ENCODE measurements at regions not wholly inside any gene's neighbourhood (a gene's known extent, or its start where the extent isn't known, plus 50 kb on each side); places are given as distances from the start of the nearest gene placed in this dataset.
"Not testable (repeated sequence)": the region's sequence is repeated elsewhere in the genome, so short reads cannot be mapped to it uniquely, and the experiment has no call there.

DNA sequence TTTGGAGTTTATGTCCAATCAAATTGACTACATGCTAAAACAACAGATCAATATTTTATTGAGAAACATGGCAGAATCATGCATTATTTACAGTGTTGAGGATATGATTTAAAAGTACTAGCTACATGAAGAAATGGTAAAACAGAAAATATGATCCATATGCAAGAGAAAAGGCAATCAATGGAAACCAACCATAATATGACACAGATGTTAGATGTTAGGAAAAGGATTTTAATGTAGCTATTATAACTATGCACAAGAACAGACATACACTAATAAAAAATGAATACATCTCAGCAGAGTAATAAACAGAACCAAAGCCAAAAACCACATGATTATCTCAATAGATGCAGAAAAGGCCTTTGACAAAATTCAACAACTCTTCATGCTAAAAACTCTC, 166.2 kb upstream of the CACNA2D1 start:
- Mint-ChIP-seq H3K36me3 (ENCODE audit: insufficient read depth) (no peaks in the 10 kb centered on the region), H3K4me1 (ENCODE audit: low read depth) (no peaks in the 10 kb centered on the region), H3K9me3 (peaks cover 5% of the 10 kb centered on the region), H3K4me3 (no peak overlapping the region), H3K27me3 (ENCODE audit: low read depth) (no peaks in the 10 kb centered on the region)
- no peak for ATAC-seq
- no peak for DNase-seq

DNA sequence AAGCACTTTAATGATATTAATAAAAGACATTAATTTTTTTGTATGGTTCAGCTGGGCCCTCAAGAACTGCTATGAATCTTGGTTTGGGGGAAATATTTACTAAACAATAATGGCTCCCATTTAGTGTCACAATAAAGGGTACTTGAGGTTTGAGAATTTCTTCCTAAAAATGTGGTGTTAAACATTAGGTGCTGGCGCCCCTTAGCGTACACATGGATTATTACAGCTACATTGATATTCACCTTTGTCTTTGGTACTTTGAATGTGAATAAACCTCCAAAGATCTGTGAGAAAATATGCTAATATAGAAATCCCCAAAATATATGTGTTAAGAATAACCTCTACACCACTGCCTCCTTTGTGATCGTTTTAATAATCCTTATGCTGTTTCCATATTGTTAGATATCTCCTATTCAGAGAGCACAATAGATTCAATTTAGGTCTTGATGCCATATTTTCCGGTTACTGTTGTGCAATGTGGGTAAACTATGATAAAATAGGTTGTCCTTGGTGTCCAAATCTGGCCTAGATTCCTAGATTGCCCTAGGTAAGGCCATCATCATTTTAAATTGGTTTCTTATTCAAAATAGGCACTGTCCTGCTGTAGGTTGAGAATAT, 161.8 kb upstream of the CACNA2D1 start:
- H3K36me3 Mint-ChIP-seq (ENCODE audit: insufficient read depth), result no peaks in the 10 kb centered on the region
- no peak overlapping the region for H3K4me3 Mint-ChIP-seq
- no peaks in the 10 kb centered on the region for H3K4me1 Mint-ChIP-seq (ENCODE audit: low read depth)
- no peak for ATAC-seq
- H3K27me3 Mint-ChIP-seq (ENCODE audit: low read depth), result no peaks in the 10 kb centered on the region
- H3K9me3 Mint-ChIP-seq, result no peaks in the 10 kb centered on the region
- DNase-seq, result no peak

DNA sequence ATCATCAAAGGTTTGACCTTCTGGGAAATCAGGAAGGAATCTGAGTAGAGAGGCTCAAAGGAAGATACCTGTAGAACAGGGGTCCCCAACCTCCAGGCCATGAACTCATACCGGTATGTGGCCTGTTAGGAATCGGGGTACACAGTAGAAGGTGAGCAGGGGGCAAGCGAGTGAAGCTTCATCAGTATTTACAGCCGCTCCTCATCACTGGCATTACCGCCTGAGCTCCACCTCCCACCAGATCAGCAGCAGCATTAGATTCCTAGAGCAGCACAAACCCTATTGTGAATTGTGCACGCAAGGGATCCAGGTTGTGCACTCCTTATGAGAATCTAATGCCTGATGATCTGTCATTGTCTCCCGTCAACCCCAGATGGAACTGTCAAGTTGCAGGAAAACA, 158.5 kb upstream of the CACNA2D1 start:
- H3K4me3 Mint-ChIP-seq, result no peak overlapping the region
- DNase-seq (no peak), ATAC-seq (no peak)
- H3K9me3 Mint-ChIP-seq, result no peaks in the 10 kb centered on the region
- no peaks in the 10 kb centered on the region for H3K36me3 Mint-ChIP-seq (ENCODE audit: insufficient read depth)
- H3K4me1 Mint-ChIP-seq (ENCODE audit: low read depth), result no peaks in the 10 kb centered on the region
- no peaks in the 10 kb centered on the region for H3K27me3 Mint-ChIP-seq (ENCODE audit: low read depth)

DNA sequence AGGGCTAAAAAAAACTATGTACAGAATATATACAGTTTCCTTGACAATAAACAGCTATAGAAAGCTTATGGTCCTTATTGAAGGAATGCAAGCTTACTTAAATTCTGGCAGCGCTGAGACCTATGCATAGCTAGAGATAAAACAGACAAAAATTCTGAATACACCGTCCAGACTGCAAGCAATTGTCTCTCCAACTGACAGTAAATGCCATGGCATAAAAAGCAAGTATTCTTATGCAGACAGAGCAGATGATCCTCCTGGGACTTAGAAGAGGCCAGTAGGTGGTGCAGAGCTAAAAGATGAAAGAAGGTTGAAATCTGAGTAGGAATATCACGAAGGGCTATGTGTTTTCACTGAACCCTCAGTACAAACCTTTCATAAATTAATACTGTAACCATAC, 157.0 kb upstream of the CACNA2D1 start:
- no peaks in the 10 kb centered on the region for H3K36me3 Mint-ChIP-seq (ENCODE audit: insufficient read depth)
- H3K9me3 Mint-ChIP-seq, result no peaks in the 10 kb centered on the region
- no peaks in the 10 kb centered on the region for H3K4me1 Mint-ChIP-seq (ENCODE audit: low read depth)
- DNase-seq (no peak), ATAC-seq (no peak)
- H3K27me3 Mint-ChIP-seq (ENCODE audit: low read depth), result no peaks in the 10 kb centered on the region
- no peak overlapping the region for H3K4me3 Mint-ChIP-seq

DNA sequence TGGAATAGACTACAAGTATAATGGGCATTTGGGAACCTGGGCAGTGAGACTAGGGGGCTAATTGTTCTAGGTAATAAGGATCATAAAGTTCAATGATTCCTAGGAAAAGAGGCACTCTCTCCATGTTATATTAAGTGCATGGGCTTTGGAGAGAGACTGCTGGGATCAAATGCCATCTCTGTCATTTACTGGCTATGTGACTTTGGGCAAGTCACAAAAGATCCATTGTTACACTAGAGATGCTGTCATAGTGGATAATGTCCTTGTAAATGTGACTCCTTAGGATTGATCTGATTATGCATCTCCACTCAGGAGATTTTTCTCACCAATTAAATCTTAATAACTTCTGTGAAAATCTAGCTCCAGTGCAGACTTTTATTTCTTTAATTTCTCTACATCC, 156.3 kb upstream of the CACNA2D1 start:
- Mint-ChIP-seq H3K4me3 (no peak overlapping the region), H3K36me3 (ENCODE audit: insufficient read depth) (no peaks in the 10 kb centered on the region), H3K27me3 (ENCODE audit: low read depth) (no peaks in the 10 kb centered on the region), H3K9me3 (no peaks in the 10 kb centered on the region), H3K4me1 (ENCODE audit: low read depth) (no peaks in the 10 kb centered on the region)
- no peak for ATAC-seq
- DNase-seq, result no peak

DNA sequence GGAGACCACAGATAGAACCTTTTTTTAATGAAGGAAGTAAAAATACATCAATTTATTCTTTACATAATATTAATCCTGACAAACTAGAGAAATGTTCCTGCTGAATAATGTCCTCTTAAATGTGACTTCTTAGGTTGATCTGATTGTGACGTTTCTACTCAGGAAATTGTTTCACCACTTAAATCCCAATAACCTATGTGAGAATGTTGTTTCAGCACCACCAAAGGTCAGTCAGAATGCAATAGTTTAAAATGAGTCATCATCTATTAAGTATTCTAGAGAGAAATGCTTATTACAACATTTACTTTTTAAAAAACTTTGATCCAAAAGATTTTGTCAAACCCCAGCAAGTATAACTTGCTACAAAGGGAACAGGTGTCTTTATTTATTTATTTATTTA, 155.4 kb upstream of the CACNA2D1 start:
- H3K36me3 Mint-ChIP-seq (ENCODE audit: insufficient read depth), result no peaks in the 10 kb centered on the region
- no peaks in the 10 kb centered on the region for H3K27me3 Mint-ChIP-seq (ENCODE audit: low read depth)
- H3K4me3 Mint-ChIP-seq, result no peak overlapping the region
- no peak for ATAC-seq
- H3K9me3 Mint-ChIP-seq, result no peaks in the 10 kb centered on the region
- no peaks in the 10 kb centered on the region for H3K4me1 Mint-ChIP-seq (ENCODE audit: low read depth)
- DNase-seq, result no peak

DNA sequence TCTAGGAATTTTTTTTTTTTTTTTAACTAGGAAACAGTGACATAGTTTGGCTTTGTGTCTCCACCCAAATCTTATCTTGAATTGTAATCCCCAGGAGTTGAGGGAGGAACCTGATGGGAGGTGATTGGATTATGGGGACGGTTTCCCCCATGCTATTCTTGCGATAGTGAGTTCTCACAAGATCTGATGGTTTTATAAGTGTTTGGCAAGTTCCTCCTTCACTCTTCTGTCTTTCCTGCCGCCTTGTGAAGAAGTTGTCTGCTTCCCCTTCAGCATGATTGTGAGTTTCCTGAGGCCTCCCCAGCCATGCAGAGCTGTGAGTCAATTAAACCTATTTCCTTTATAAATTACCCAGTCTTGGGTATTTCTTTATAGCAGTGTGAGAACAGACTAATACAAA, 152.2 kb upstream of the CACNA2D1 start:
- not testable (repeated sequence) for H3K36me3 Mint-ChIP-seq (ENCODE audit: insufficient read depth); ATAC-seq; H3K27me3 Mint-ChIP-seq (ENCODE audit: low read depth); H3K4me3 Mint-ChIP-seq; DNase-seq; H3K4me1 Mint-ChIP-seq (ENCODE audit: low read depth); H3K9me3 Mint-ChIP-seq

DNA sequence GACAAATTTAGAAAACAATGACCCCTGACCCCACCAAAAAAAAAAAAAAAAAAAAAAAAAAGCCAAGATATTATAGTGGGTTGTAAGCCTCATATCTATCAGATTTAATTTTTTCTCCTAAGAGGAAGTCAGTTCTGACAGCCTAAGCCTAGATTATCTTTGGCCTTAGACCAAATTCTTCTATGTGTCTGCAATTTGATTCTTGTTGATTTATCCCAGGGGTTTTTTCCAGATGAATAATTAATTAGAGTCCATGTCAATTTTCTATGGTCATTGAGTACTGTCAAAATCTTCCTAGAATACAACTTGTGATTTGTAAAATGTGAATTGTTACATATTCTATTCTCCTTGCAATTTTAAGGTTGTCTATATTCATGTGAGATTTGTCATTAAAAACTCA, 151.6 kb upstream of the CACNA2D1 start:
- DNase-seq, result no peak
- Mint-ChIP-seq H3K36me3 (ENCODE audit: insufficient read depth) (no peaks in the 10 kb centered on the region), H3K4me3 (no peak overlapping the region), H3K4me1 (ENCODE audit: low read depth) (no peaks in the 10 kb centered on the region), H3K27me3 (ENCODE audit: low read depth) (no peaks in the 10 kb centered on the region), H3K9me3 (peaks cover 4% of the 10 kb centered on the region)
- ATAC-seq, result no peak

DNA sequence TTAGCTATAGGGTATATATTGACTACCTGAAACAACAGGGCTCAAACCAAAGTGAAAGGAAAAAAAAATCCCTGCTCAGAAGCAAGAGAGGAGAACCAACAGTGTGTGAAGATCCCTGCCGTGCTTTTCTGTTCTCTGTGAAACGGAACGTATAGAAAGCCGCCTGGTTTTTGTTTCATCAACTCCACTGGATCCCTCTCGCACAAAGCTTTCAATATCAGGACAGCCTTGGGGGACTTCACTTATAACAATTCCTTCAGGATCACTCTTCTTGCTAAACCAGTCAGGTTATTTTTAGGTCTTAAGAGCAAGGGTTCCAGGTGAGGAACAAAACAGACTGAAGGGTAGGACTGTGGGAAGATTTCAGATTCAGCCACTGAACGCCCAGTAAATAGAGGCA, 151.1 kb upstream of the CACNA2D1 start:
- no peaks in the 10 kb centered on the region for H3K27me3 Mint-ChIP-seq (ENCODE audit: low read depth)
- DNase-seq (no peak), ATAC-seq (no peak)
- peaks cover 4% of the 10 kb centered on the region for H3K9me3 Mint-ChIP-seq
- H3K36me3 Mint-ChIP-seq (ENCODE audit: insufficient read depth), result no peaks in the 10 kb centered on the region
- no peak overlapping the region for H3K4me3 Mint-ChIP-seq
- no peaks in the 10 kb centered on the region for H3K4me1 Mint-ChIP-seq (ENCODE audit: low read depth)

DNA sequence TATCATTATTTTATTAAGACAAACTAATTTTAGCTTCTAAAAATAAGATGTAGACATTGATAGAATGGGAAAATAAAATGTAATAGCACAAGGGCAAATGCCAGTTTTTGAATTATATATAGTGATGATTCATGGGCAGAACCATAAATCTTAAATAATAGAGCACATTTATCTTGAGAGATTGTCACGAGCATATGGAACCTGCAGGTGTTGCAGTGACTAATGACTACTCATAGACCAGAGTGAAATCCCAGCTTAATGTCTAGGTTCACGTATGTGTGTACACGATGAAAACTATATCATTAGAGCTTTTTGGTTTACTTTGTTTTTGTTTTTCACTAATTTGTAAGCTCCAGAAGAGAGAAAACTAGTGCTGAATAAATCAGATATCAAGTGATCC, 150.2 kb upstream of the CACNA2D1 start:
- Mint-ChIP-seq H3K27me3 (ENCODE audit: low read depth) (no peaks in the 10 kb centered on the region), H3K4me1 (ENCODE audit: low read depth) (no peaks in the 10 kb centered on the region), H3K36me3 (ENCODE audit: insufficient read depth) (no peaks in the 10 kb centered on the region), H3K9me3 (peaks cover 4% of the 10 kb centered on the region), H3K4me3 (no peak overlapping the region)
- ATAC-seq (no peak), DNase-seq (no peak)

DNA sequence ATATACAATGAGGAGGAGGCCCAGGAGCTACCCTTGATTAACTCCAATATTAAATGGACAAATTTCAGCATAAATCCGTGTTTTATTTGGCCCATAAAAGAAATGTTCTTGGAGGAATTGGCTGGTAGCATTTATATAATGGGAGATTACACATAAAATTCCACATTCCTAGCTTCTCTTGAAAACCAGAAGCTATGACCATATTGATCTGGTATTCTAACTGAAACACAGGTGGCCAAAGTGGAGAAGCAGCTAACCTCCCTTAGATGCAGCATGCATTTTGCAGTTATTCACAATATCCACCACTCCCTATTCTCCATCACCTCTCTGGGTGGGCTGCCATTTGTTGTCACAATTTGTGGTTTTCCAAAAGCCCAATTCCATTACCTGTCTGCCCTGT, 148.8 kb upstream of the CACNA2D1 start:
- Mint-ChIP-seq H3K9me3 (peaks cover 4% of the 10 kb centered on the region), H3K27me3 (ENCODE audit: low read depth) (no peaks in the 10 kb centered on the region), H3K4me3 (no peak overlapping the region), H3K36me3 (ENCODE audit: insufficient read depth) (no peaks in the 10 kb centered on the region), H3K4me1 (ENCODE audit: low read depth) (no peaks in the 10 kb centered on the region)
- ATAC-seq, result no peak
- no peak for DNase-seq

DNA sequence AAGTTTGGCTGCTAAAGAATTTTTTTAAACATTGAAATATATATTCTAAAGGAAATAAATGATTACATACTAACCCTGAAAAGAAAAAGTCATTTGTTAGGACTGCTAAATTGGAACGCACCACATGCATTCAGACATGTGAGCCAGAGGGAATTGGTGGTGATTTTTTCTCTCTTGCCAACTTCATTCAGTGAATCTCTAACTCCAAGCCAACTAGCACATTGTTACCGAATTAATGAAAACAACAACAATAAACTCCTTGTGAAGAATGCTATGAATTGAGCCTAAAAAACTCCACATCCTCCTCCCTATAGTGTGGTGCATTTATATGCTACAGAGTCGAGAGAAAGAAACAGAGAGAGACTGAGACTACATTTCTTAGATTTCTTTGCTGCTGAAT, 135.5 kb upstream of the CACNA2D1 start:
- no peak for DNase-seq
- Mint-ChIP-seq H3K27me3 (ENCODE audit: low read depth) (peaks cover 2% of the 10 kb centered on the region), H3K9me3 (peaks cover 3% of the 10 kb centered on the region), H3K4me3 (no peak overlapping the region), H3K36me3 (ENCODE audit: insufficient read depth) (no peaks in the 10 kb centered on the region), H3K4me1 (ENCODE audit: low read depth) (no peaks in the 10 kb centered on the region)
- no peak for ATAC-seq

DNA sequence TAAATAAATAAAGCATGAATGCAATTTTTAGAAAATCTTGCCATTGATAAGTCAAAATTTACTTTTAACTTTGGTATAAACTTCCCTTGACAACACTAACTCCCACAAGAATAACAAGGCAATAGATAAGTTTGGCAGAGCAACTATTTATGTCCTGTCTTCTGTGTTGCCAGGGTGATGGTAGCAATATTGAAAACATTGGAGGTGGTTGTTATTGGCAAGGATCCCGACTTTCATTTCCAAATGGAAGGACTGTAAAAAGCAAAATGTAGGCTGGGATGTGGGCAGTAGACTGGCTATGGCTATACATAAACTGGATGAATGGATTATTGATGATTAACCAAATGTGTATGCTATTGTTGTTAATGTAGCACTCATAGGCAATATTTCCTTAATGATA, 134.9 kb upstream of the CACNA2D1 start:
- ATAC-seq (no peak), DNase-seq (no peak)
- H3K36me3 Mint-ChIP-seq (ENCODE audit: insufficient read depth), result no peaks in the 10 kb centered on the region
- H3K27me3 Mint-ChIP-seq (ENCODE audit: low read depth), result peaks cover 2% of the 10 kb centered on the region
- H3K4me3 Mint-ChIP-seq, result no peak overlapping the region
- H3K4me1 Mint-ChIP-seq (ENCODE audit: low read depth), result no peaks in the 10 kb centered on the region
- peaks cover 1% of the 10 kb centered on the region for H3K9me3 Mint-ChIP-seq

DNA sequence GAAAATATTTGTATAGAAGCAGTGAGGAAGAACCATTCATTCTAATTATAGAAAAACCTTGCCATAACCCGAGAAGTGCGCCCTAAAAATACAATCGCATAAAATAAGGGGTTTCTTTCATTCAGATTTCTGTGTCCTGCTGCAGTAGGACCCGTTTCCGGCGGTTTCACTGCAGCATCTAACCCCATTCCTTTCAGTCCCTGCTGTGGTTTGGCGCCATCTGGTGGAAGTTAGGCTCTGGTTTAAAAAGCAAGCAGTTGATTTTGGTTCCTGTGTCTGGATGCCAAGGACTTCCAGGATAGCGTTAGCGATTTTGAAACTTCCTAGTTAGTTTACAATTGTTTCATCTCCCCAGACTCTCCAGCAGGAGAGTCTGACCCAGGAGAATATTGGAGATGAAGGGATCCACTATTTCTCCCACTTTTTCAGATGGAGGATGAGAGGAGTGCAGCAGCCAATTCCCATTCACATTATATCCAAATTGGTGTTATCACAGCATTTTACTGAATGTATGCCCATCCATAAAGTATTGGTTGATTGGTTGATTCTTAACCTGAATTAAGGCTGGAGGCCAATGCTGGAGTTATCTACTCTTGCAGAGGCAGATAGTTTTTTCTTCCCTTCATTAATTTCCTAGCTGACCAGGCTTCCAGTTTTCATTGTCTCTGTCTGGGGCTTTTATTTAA, 128.8 kb upstream of the CACNA2D1 start:
- H3K27me3 Mint-ChIP-seq (ENCODE audit: low read depth), result no peaks in the 10 kb centered on the region
- no peaks in the 10 kb centered on the region for H3K9me3 Mint-ChIP-seq
- no peaks in the 10 kb centered on the region for H3K4me1 Mint-ChIP-seq (ENCODE audit: low read depth)
- H3K36me3 Mint-ChIP-seq (ENCODE audit: insufficient read depth), result no peaks in the 10 kb centered on the region
- ATAC-seq (peak in 1 of 2 donors; percentile 54), DNase-seq (peak; percentile 42)
- H3K4me3 Mint-ChIP-seq, result no peak overlapping the region

DNA sequence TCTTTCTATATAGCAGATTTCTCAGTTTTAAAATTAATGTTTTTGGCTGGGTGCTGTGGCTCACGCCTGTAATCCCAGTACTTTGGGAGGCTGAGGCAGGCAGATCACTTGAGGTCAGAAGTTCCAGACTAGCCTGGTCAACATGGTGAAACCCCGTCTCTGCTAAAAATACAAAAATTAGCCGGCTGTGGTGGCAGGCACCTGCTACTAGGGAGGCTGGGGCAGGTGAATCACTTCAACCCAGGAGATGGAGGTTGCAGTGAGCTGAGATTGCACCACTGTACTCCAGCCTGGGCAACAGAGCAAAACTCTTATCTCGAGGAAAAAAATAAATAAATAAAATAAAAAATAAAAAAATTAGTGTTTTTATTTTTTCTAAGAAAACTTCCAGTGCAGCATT, 127.5 kb upstream of the CACNA2D1 start:
- not testable (repeated sequence) for H3K9me3 Mint-ChIP-seq; DNase-seq; H3K36me3 Mint-ChIP-seq (ENCODE audit: insufficient read depth); ATAC-seq; H3K4me3 Mint-ChIP-seq; H3K27me3 Mint-ChIP-seq (ENCODE audit: low read depth); H3K4me1 Mint-ChIP-seq (ENCODE audit: low read depth)
